Heart right ventricle (tissue), 16 donors: ENCODE measurements at regions not wholly inside any gene's neighbourhood (a gene's known extent, or its start where the extent isn't known, plus 50 kb on each side); places are given as distances from the start of the nearest gene placed in this dataset.

Source experiments
- ATAC-seq, 8 donors: fragments of 200-7000 bp; cut with Tn5 transposase; one replicate each; pipeline ENCODE4 v1.9.1; 2020; ENCODE audit warnings: mild to moderate bottlenecking in 8 of 8, moderate library complexity in 8 of 8, moderate number of reproducible peaks in 1 of 8
- DNase-seq, 2 donors: peaks; one replicate each; pipeline ENCODE4 v3.0.0-alpha.2; 2020
- H3K27ac ChIP-seq, 10 donors: fragments of 200-600 bp; sonication (generic) in 2 of 10; one replicate each; pipeline versions ENCODE4 v1.5.0 to v1.8.0; 2020 to 2022; ENCODE audit warnings: mild to moderate bottlenecking in 3 of 10
- H3K27me3 ChIP-seq, 7 donors: fragments of 200-600 bp; one replicate each; pipeline ENCODE4 v1.8.0; 2021 to 2022; ENCODE audit warnings: mild to moderate bottlenecking in 2 of 7
- H3K36me3 ChIP-seq, 9 donors: fragments of 200-600 bp; sonication (generic) in 1 of 9; one replicate each; pipeline versions ENCODE4 v1.5.0 to v1.8.0; 2020 to 2022; ENCODE audit warnings: mild to moderate bottlenecking in 2 of 9
- H3K4me1 ChIP-seq, 9 donors: fragments of 200-600 bp; sonication (generic) in 1 of 9; one replicate each; pipeline versions ENCODE4 v1.5.0 to v1.8.0; 2020 to 2022; ENCODE audit warnings: mild to moderate bottlenecking in 4 of 9
- H3K4me3 ChIP-seq, 10 donors: fragments of 200-600 bp; sonication (generic) in 2 of 10; one replicate each; pipeline versions ENCODE4 v1.5.0 to v1.8.0; 2020 to 2022; ENCODE audit warnings: mild to moderate bottlenecking in 7 of 10, moderate library complexity in 2 of 10
- H3K9me3 ChIP-seq, 11 donors: fragments of 200-600 bp in 10 of 11; sonication (generic) in 2 of 11; one replicate each; pipeline versions ENCODE4 v1.5.0 to v1.8.0; 2013 to 2022; ENCODE audit warnings: mild to moderate bottlenecking in 2 of 11, control low read depth in 1 of 11, moderate library complexity in 1 of 11
- WGBS, 2 donors: extraction: QIAGEN DNeasy Blood & Tissue Kit; methylation state at CpG; one replicate each; pipeline ENCODE4 v1.1.7; 2013; ENCODE audit warnings: inconsistent platforms in 1 of 2; 5-methylcytosine and 5-hydroxymethylcytosine counted together
- intact Hi-C, 10 donors: fragments of 100-400 bp; cut with DNase I; formaldehyde crosslinking; loops; one replicate each; pipeline versions ENCODE4 v1.11.1 to v1.14.2; 2022
- TF ChIP-seq, protein P1 (sequence below), 9 donors: fragments of 200-600 bp; sonication (generic) in 2 of 9; IDR thresholded peaks; one replicate each; pipeline versions ENCODE4 v1.5.0 to v1.8.0; 2021 to 2022; ENCODE audit warnings: antibody characterized with exemption in 9 of 9, mild to moderate bottlenecking in 5 of 9, moderate library complexity in 1 of 9
- donor health status: Arrhythmogenic right ventricular cardiomyopathy.
- donor health status: ischemic (EF 13 %, LVEDD 7.1; RV severe dilation, severe dysfunction).
- donor health status: healthy with polysubstance abuse.
- donor health status: DM: no; HTN: yes; CAD: no.
- donor health status: DM: no; HTN: no; CAD: no.
- donor health status: ischemic (EF 25% LVEDD 6.9; RV normal size, moderate dysfunction).
- donor health status: ischemic (EF 25% LVEDD 5.7; RV mildly dilated, moderate dysfunction).
- donor health status: healthy.
- donor health status: DM: yes; HTN: yes; CAD: no.
- donor health status: Ischemic cardiomyopathy.
- donor health status: ischemic (EF 35%, LVEDD 5.7; RV mildly dilated, moderate dysfunction).
- donor health status: nonischemic (EF 11% LVEDD 7.7; RV severe dilation, severe dysfunction).
- donor health status: DM: yes; HTN: yes; CAD: no.
- donor health status: PGD.
- donor health status: ischemic (EF 29% LVEDD 5.4; RV normal size, mild dysfunction).
- donor health status: nonischemic (EF 23%, LVEDD 6.1; RV moderate dilation, normal function).

DNA sequence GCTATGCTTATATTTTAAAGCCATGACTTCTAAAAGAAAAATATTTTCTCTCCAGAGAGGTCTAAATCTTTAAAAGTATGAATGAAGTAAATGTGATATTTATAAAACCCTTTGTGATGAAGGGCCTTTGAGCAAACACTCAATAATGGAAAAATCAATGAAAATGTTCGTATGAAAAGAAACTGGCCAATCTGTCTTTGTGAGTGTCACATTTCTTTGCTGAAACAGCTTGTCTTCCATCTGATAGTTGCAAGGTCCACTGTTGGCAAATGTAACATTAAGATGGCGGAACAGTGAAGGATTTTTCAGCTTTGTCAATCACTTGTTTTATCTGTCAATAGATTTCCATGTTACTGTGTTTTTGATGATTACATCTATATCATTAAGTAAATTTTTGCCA, 162.9 kb upstream of the GATA6 start:
- peaks cover 0 to 7% (median 0%) of the 10 kb centered on the region in 9 donors for H3K4me1 ChIP-seq
- no peaks in the 10 kb centered on the region for H3K27me3 ChIP-seq
- H3K9me3 ChIP-seq = peaks cover 0 to 10% (median 0%) of the 10 kb centered on the region in 11 donors
- H3K27ac ChIP-seq = no peak overlapping the region
- H3K36me3 ChIP-seq = no peaks in the 10 kb centered on the region
- no peak for ATAC-seq
- H3K4me3 ChIP-seq = no peak overlapping the region
- 93 to 96% methylated on average over 2 of the region's 2 CpGs for WGBS, 2 donors
- TF ChIP-seq, protein P1, sequence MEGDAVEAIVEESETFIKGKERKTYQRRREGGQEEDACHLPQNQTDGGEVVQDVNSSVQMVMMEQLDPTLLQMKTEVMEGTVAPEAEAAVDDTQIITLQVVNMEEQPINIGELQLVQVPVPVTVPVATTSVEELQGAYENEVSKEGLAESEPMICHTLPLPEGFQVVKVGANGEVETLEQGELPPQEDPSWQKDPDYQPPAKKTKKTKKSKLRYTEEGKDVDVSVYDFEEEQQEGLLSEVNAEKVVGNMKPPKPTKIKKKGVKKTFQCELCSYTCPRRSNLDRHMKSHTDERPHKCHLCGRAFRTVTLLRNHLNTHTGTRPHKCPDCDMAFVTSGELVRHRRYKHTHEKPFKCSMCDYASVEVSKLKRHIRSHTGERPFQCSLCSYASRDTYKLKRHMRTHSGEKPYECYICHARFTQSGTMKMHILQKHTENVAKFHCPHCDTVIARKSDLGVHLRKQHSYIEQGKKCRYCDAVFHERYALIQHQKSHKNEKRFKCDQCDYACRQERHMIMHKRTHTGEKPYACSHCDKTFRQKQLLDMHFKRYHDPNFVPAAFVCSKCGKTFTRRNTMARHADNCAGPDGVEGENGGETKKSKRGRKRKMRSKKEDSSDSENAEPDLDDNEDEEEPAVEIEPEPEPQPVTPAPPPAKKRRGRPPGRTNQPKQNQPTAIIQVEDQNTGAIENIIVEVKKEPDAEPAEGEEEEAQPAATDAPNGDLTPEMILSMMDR (IDR thresholded peaks at IDR 0.05) = no peak
- intact Hi-C loops = loop anchor here in 5 of 10 donors (5.0 to 10.0 kb wide), 5 partner anchors 78 to 238 kb away; no protein-coding TSS in a partner anchor
- no peak for DNase-seq

DNA sequence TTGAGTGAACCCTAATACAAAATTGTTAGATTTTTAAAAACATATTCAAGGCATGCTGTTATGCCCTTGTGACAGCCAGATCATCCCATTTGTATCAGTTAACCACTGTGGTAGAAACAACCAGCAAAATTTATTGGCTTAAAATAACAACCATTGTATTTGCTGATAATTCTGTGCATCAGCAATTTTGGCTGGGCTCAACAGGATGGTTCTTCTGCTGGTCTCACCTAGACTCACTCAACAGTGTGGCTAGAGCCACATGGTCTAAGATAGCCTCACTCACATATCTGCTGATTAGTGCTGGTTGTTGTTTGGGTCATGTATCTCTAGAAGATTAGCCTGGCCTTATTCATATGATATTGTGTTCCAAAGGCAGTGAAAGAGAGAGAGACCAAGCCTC, 160.1 kb upstream of the GATA6 start:
- Histone ChIP-seq H3K27me3 (no peaks in the 10 kb centered on the region), H3K27ac (no peak overlapping the region), H3K4me1 (peaks cover 0 to 7% (median 0%) of the 10 kb centered on the region in 9 donors), H3K36me3 (no peaks in the 10 kb centered on the region), H3K9me3 (peaks cover 0 to 27% (median 9%) of the 10 kb centered on the region in 11 donors), H3K4me3 (no peak overlapping the region)
- DNase-seq (no peak), ATAC-seq (no peak)
- TF ChIP-seq, protein P1 (IDR thresholded peaks at IDR 0.05) = no peak
- intact Hi-C loops = loop anchor here in 5 of 10 donors (5.0 to 10.0 kb wide), 5 partner anchors 76 to 236 kb away; no protein-coding TSS in a partner anchor

DNA sequence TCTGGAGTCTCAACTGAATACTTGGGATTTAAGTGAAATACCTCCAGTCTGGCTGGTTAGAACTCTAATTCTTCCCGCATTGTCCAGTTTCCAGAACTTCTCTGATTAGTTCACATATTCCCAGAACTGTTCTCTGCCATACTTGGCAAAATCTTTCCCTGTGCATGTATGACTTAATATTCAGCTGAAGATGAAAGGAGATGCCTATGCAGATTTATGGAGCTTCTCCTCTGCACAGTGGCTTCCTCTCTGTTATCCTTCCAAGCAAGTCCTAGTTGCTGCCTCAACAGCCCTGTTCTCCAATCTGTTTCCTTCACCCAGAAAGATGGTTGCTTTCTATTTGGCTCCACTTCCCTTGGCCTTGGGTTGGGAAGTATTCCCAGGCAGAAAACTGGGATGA, 155.4 kb upstream of the GATA6 start:
- H3K27me3 ChIP-seq = no peaks in the 10 kb centered on the region
- peaks cover 0 to 32% (median 9%) of the 10 kb centered on the region in 11 donors for H3K9me3 ChIP-seq
- TF ChIP-seq, protein P1 (IDR thresholded peaks at IDR 0.05) = no peak
- intact Hi-C loops = no loop called here
- no peak overlapping the region for H3K27ac ChIP-seq
- no peaks in the 10 kb centered on the region for H3K4me1 ChIP-seq
- 92 to 100% methylated on average over 1 of the region's 1 CpG for WGBS, 2 donors
- no peaks in the 10 kb centered on the region for H3K36me3 ChIP-seq
- H3K4me3 ChIP-seq = no peak overlapping the region
- ATAC-seq = no peak
- DNase-seq = no peak

DNA sequence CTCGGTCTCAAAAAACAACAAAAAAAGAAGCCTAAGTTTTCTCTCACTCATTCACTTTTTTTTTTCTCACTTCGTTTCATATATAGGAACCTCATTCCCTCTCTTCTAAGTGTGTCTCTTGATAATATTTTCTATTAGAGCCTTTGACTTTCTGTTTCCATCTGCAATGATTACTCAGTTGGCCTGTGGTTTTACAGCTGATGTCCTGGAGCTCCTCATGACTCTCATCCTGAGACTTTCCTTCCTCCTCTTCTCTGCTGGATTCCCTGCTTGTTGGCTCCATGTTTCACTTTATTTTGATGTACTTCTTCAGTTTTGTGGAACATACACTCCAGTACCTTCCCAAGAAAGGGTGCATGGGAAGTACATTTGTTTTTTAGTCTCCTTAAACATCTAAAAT, 154.2 kb upstream of the GATA6 start:
- WGBS, 2 donors = 91 to 95% methylated on average over 2 of the region's 2 CpGs
- Histone ChIP-seq H3K4me1 (no peaks in the 10 kb centered on the region), H3K36me3 (no peaks in the 10 kb centered on the region), H3K4me3 (no peak overlapping the region), H3K9me3 (peaks cover 0 to 25% (median 5%) of the 10 kb centered on the region in 11 donors), H3K27me3 (no peaks in the 10 kb centered on the region), H3K27ac (no peak overlapping the region)
- intact Hi-C loops = no loop called here
- TF ChIP-seq, protein P1 (IDR thresholded peaks at IDR 0.05) = no peak
- ATAC-seq (no peak), DNase-seq (no peak)
